Liver (tissue), 3 donors: ENCODE measurements at regions not wholly inside any gene's neighbourhood (a gene's known extent, or its start where the extent isn't known, plus 50 kb on each side); places are given as distances from the start of the nearest gene placed in this dataset.

Experiments
- EGR1 ChIP-seq, 2 donors: IDR thresholded peaks; 2 replicates each; pipeline ENCODE4 v1.6.1; 2016 to 2018; ENCODE audit warnings: antibody characterized with exemption in 2 of 2, low read depth in 2 of 2
- GABPA ChIP-seq, 2 donors: IDR thresholded peaks in 1 of 2; conservative IDR thresholded peaks in 1 of 2; 2 replicates each; pipeline ENCODE4 v1.6.1; 2016; ENCODE audit warnings: antibody characterized with exemption in 2 of 2, mild to moderate bottlenecking in 1 of 2, moderate library complexity in 1 of 2
- NR2F2 ChIP-seq: IDR thresholded peaks from 2 replicates; pipeline ENCODE4 v1.6.1; 2016; ENCODE audit warnings: antibody characterized with exemption
- TAF1 ChIP-seq: conservative IDR thresholded peaks from 2 replicates; pipeline ENCODE4 v1.6.1; 2016; ENCODE audit warnings: antibody characterized with exemption, mild to moderate bottlenecking
- TF ChIP-seq, protein P1 (sequence below): fragments of 150-350 bp; IDR thresholded peaks from 2 replicates; pipeline ENCODE4 v1.5.1; 2017; ENCODE audit warnings: improper control_type of control experiment, low read depth, low read length; ENCODE audit not compliant: missing input control
- TF ChIP-seq, protein P2 (sequence below): IDR thresholded peaks from 2 replicates; pipeline ENCODE4 v1.6.1; 2016; ENCODE audit warnings: antibody characterized with exemption
- TF ChIP-seq, protein P3 (sequence below): IDR thresholded peaks from 2 replicates; pipeline ENCODE4 v1.6.1; 2016; ENCODE audit warnings: antibody characterized with exemption
- donor health status: healthy.
- donor health status: healthy.

DNA sequence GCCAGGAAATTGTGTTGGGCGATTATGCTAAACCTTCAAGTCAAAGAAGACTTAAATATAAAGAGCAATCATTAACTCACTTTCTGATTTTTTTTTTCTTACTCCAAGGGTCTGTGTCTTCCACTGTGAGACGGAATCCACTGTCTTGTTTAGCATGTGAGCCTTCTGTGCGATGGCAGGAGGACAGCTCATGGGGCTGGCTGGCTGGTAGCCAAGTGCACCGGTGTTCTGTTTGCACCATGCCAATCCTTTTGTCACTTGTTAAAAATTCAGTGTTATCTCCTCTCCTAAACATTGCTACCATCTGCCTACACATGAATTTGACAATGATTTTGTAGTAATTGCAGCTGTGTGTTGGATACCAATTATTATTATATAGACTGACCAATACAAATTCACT, 1056.3 kb upstream of the IGFBP7 start:
- TF ChIP-seq, protein P1, sequence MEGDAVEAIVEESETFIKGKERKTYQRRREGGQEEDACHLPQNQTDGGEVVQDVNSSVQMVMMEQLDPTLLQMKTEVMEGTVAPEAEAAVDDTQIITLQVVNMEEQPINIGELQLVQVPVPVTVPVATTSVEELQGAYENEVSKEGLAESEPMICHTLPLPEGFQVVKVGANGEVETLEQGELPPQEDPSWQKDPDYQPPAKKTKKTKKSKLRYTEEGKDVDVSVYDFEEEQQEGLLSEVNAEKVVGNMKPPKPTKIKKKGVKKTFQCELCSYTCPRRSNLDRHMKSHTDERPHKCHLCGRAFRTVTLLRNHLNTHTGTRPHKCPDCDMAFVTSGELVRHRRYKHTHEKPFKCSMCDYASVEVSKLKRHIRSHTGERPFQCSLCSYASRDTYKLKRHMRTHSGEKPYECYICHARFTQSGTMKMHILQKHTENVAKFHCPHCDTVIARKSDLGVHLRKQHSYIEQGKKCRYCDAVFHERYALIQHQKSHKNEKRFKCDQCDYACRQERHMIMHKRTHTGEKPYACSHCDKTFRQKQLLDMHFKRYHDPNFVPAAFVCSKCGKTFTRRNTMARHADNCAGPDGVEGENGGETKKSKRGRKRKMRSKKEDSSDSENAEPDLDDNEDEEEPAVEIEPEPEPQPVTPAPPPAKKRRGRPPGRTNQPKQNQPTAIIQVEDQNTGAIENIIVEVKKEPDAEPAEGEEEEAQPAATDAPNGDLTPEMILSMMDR, result no peak
- TF ChIP-seq GABPA (IDR thresholded peaks at IDR 0.05 in 1 of 2, conservative IDR thresholded peaks at IDR 0.05 in 1 of 2), result no peak
- no peak for TF ChIP-seq NR2F2
- no peak for TF ChIP-seq TAF1
- TF ChIP-seq EGR1 (IDR thresholded peaks at IDR 0.05; ENCODE audit: low read depth in 2 of 2), result no peak
- TF ChIP-seq, protein P2, sequence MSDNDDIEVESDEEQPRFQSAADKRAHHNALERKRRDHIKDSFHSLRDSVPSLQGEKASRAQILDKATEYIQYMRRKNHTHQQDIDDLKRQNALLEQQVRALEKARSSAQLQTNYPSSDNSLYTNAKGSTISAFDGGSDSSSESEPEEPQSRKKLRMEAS, result no peak
- TF ChIP-seq, protein P3, sequence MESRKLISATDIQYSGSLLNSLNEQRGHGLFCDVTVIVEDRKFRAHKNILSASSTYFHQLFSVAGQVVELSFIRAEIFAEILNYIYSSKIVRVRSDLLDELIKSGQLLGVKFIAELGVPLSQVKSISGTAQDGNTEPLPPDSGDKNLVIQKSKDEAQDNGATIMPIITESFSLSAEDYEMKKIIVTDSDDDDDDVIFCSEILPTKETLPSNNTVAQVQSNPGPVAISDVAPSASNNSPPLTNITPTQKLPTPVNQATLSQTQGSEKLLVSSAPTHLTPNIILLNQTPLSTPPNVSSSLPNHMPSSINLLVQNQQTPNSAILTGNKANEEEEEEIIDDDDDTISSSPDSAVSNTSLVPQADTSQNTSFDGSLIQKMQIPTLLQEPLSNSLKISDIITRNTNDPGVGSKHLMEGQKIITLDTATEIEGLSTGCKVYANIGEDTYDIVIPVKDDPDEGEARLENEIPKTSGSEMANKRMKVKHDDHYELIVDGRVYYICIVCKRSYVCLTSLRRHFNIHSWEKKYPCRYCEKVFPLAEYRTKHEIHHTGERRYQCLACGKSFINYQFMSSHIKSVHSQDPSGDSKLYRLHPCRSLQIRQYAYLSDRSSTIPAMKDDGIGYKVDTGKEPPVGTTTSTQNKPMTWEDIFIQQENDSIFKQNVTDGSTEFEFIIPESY, result no peak
